Stimulated activated memory B cell treated with anti-CD40 and anti-IgM and Interleukin-4, amounts not matched to agents 10 μg/mL and 1 μg/mL and 100 μg/mL, for 72 hours (primary cell): ENCODE measurements at regions not wholly inside any gene's neighbourhood (a gene's known extent, or its start where the extent isn't known, plus 50 kb on each side); places are given as distances from the start of the nearest gene placed in this dataset.

ENCODE experiments used
- ATAC-seq: fragments of 150-1000 bp; cut with Tn5 transposase; 2 replicates; pipeline ENCODE4 v1.10.0; 2021
- H3K27ac Mint-ChIP-seq: one replicate; pipeline ENCODE4 v1.8.0; 2022; ENCODE audit warnings: mild to moderate bottlenecking, mixed read lengths
- H3K27me3 Mint-ChIP-seq: one replicate; pipeline ENCODE4 v1.8.0; 2022; ENCODE audit warnings: mixed read lengths
- H3K36me3 Mint-ChIP-seq: one replicate; pipeline ENCODE4 v1.8.0; 2022; ENCODE audit warnings: mixed read lengths
- H3K4me1 Mint-ChIP-seq: one replicate; pipeline ENCODE4 v1.8.0; 2022; ENCODE audit warnings: mixed read lengths
- H3K4me3 Mint-ChIP-seq: one replicate; pipeline ENCODE4 v1.8.0; 2022; ENCODE audit warnings: mild to moderate bottlenecking, moderate library complexity, mixed read lengths
- H3K9me3 Mint-ChIP-seq: one replicate; pipeline ENCODE4 v1.8.0; 2022; ENCODE audit warnings: mixed read lengths

DNA sequence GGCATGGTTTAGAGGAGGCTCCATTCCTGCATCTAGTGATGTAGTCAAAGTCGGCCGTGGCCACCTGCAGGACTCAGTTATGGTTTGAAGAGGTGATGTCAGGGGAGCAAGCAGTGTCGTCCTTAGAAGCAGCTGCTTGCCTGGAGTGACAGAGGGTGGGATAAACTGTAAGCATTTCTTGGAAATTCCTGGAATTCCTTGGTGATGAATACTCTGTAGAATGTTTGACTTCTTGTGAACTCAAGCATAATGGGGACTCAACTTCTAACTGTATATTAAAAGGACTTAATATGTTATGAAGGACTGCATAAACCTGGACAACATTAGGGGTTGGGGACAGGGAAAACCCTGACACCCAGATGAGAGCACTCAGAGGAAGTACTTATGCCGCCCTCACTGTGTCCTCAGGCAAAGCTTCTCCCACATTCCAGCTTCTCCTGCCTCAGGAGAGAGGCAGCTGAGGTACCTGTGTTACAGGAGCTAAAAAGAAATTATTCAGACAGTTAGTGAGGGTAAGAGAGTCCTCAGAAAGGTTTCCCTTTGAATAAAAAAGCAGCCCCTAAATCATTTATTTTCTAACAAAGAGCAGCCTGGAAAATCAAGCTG, 459.9 kb upstream of the CELF4 start:
- no peak overlapping the region for H3K27ac Mint-ChIP-seq
- H3K9me3 Mint-ChIP-seq, result peaks cover 3% of the 10 kb centered on the region
- no peak for ATAC-seq
- H3K36me3 Mint-ChIP-seq, result no peaks in the 10 kb centered on the region
- H3K4me1 Mint-ChIP-seq, result no peaks in the 10 kb centered on the region
- H3K4me3 Mint-ChIP-seq, result no peak overlapping the region
- H3K27me3 Mint-ChIP-seq, result no peaks in the 10 kb centered on the region

DNA sequence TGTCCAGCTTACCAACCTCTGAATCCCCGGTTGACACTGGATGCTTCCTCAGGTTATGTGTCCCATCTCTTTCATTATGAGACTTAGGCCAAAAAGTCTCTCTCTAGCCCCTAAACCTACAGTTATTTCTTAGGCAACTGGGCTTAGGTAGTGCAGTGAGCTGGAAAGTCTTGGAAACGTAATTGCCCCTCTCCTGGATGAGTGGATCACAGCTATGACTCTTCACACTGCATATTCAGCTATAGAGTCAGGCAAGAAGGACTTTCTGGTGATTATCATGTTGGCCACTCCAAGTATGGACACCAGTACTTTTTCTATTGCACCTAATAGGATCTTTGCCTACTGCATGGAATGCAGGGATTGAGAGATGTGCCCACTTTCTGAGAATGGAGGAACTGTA, 458.3 kb upstream of the CELF4 start:
- Mint-ChIP-seq H3K36me3 (no peaks in the 10 kb centered on the region), H3K4me1 (no peaks in the 10 kb centered on the region), H3K27me3 (no peaks in the 10 kb centered on the region), H3K4me3 (no peak overlapping the region), H3K9me3 (no peaks in the 10 kb centered on the region), H3K27ac (no peak overlapping the region)
- no peak for ATAC-seq

DNA sequence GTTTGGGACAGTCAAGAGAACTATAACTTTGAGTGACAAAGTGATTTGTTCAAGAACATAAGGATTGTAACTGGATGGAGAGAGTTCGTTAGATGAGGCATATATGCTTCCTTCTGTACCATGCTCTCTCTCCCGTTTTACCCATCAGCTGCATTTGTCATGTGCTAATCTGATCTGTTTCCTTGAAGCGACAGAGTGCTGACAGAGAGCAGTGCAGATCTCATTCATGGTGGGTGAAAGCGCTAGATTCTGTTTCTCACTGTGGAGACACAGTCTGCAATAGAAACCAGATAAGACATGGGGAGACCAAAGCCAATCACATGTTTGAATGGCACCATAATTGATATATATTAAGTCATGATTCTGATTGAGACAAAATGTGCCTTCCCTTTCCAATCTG, 456.6 kb upstream of the CELF4 start:
- no peaks in the 10 kb centered on the region for H3K4me1 Mint-ChIP-seq
- ATAC-seq, result no peak
- no peak overlapping the region for H3K27ac Mint-ChIP-seq
- H3K9me3 Mint-ChIP-seq, result no peaks in the 10 kb centered on the region
- no peaks in the 10 kb centered on the region for H3K27me3 Mint-ChIP-seq
- no peaks in the 10 kb centered on the region for H3K36me3 Mint-ChIP-seq
- H3K4me3 Mint-ChIP-seq, result no peak overlapping the region

DNA sequence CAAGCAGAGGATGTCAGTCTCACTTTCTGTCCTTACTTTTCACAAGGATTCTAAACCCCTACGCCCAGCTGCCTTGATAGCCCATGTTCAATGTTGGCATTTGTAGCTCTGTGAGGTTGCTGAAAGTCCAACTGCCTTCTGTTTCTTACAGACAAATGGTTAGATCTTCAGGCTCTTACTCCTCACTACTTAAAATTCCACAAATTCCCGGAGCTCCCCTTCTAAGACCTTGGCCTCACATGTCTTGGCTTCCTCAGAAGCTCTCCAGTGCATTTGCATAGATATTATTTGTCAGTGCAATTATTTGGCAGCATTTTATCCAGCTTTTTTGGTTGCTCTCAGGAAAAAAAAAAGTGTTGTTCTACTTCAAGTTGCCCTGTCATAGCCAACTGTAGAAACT, 453.7 kb upstream of the CELF4 start:
- no peaks in the 10 kb centered on the region for H3K36me3 Mint-ChIP-seq
- H3K4me3 Mint-ChIP-seq, result no peak overlapping the region
- peaks cover 3% of the 10 kb centered on the region for H3K9me3 Mint-ChIP-seq
- no peak for ATAC-seq
- no peaks in the 10 kb centered on the region for H3K27me3 Mint-ChIP-seq
- H3K27ac Mint-ChIP-seq, result no peak overlapping the region
- no peaks in the 10 kb centered on the region for H3K4me1 Mint-ChIP-seq

DNA sequence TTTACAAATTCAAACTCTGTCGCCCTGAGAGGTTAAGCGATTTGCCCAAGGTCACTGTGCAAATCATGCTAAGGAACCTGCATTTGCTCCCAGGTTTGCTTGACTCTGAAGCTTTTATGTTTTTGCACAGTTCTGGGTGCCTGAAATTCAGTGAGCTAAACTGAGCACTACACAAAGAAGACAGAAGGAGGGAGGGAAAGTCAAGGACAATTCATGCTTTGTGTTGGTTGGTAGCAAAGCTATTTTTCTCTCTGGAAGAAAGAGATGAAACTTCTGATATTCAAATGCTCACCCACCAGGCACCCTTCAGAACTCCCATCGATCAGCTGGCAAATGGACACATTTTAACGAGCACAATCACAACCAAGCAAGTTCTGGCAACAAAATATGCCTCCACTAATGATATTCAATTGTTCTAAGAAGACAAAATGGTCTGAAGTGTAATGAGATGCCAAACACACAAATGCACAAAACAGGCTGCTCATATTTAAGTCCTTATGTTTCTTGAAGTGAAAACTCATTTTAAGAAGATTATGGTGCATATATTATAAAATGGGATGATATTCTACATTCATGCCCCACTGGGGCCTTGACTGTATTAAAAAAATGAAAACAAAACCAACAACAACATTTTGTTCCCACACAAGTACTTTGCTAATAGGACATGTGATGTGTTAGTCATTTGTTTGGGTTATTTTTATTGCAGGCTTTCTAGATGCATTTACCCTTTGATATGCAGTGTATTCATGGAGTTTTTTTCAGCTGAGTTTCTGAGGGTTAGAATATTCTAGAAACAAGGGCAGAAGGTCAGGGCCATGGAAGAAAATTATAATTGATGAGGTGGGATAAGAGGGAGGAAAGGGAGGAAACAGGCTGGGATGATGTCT, 445.6 kb upstream of the CELF4 start:
- H3K4me1 Mint-ChIP-seq, result no peaks in the 10 kb centered on the region
- ATAC-seq, result no peak
- no peaks in the 10 kb centered on the region for H3K36me3 Mint-ChIP-seq
- no peak overlapping the region for H3K27ac Mint-ChIP-seq
- no peaks in the 10 kb centered on the region for H3K27me3 Mint-ChIP-seq
- peaks cover 3% of the 10 kb centered on the region for H3K9me3 Mint-ChIP-seq
- no peak overlapping the region for H3K4me3 Mint-ChIP-seq

DNA sequence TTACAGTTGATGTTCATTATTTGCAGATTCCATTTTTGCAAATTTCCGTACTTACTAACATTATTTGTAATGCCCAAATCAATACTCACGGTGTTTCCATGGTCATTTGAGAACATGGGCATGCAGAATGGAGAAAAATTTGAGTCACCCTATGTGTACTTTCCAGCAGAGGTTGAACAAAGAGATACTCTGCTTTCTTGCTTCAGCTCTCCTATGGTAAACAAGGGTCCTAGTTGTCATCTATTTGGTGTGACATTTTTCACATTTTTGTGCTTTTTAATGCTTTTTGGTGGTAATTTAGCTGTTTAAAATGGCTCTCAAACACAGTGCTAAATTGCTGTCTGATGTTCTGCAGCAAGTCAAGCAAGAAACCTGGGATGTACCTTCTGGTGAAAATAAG, 444.4 kb upstream of the CELF4 start:
- Mint-ChIP-seq H3K4me1 (no peaks in the 10 kb centered on the region), H3K36me3 (no peaks in the 10 kb centered on the region), H3K9me3 (no peaks in the 10 kb centered on the region), H3K4me3 (no peak overlapping the region), H3K27ac (no peak overlapping the region), H3K27me3 (no peaks in the 10 kb centered on the region)
- ATAC-seq, result no peak

DNA sequence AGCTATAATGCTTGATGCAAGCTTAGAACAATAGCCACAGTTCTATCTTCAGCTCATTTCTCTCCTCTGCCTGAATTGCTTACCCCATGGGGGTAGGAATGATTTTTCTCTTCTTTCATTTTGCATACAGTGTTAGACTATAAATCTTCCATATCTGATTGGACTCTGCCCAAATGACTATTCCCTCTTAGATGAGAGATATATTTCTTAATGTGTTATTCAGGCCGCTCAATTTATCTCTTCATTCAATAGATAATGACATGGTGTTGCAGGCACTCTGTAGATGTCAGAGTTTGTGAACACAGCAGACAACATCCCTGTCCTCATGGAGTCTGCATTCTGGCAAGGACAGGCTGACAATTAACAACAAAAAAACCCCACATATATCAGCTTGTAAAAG, 443.7 kb upstream of the CELF4 start:
- ATAC-seq, result no peak
- H3K4me3 Mint-ChIP-seq, result no peak overlapping the region
- H3K4me1 Mint-ChIP-seq, result no peaks in the 10 kb centered on the region
- no peaks in the 10 kb centered on the region for H3K9me3 Mint-ChIP-seq
- H3K27ac Mint-ChIP-seq, result no peak overlapping the region
- no peaks in the 10 kb centered on the region for H3K27me3 Mint-ChIP-seq
- H3K36me3 Mint-ChIP-seq, result no peaks in the 10 kb centered on the region

DNA sequence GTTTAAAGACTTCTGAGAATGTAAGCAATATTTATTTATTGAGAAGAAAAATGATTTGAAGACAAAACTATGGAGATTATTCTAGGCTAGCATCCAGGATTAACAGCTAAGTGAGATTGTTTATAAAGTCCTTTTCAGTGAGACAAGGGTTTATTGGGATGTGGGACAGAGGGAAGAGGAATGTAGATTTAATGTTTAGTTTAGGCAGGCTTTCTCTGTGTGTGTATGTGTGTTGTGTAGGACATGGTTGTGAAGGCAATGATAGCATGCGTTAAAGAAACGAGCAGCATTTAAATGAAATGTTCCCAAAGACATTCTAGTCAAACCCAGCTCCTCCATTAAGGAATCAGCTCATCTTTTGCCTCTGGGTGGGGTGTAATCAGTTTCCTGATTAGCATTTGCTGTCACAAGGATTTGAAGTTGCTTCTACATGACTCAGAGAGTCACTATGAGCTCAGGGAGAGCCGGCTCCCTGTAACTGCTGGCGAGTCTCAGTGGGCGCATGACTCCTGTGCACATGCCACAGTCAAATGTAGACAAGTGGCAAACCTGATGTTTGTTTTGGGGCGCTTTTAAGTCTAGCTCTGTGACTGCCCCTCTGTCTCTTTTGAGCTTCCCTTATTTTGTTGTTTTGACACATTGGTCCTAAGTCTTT, 442.2 kb upstream of the CELF4 start:
- no peaks in the 10 kb centered on the region for H3K27me3 Mint-ChIP-seq
- no peak for ATAC-seq

DNA sequence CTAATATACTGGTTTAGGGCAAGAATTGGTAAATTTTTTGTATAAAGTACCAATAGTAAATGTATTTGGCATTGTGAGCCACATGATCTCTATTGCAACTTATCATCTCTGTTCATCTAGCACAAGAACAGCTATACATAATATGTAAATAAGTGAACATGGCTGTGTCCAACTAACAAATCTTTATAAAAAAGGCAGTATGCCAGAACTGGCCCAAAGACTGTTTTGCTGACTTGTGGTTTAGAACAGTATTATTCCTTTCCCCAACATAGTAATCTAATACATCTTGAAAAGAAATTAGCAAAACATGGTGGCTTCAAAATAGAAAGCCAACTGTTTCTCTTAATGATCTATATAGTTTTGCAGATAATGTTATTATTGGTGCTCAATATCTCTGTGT, 441.4 kb upstream of the CELF4 start:
- no peak overlapping the region for H3K4me3 Mint-ChIP-seq
- ATAC-seq, result no peak
- H3K27me3 Mint-ChIP-seq, result no peaks in the 10 kb centered on the region
- no peaks in the 10 kb centered on the region for H3K4me1 Mint-ChIP-seq
- no peak overlapping the region for H3K27ac Mint-ChIP-seq
- H3K9me3 Mint-ChIP-seq, result peaks cover 7% of the 10 kb centered on the region
- no peaks in the 10 kb centered on the region for H3K36me3 Mint-ChIP-seq

More for the DNA sequence above, 442.2 kb upstream of the CELF4 start:
- no peaks in the 10 kb centered on the region for H3K4me1 Mint-ChIP-seq
- peaks cover 4% of the 10 kb centered on the region for H3K9me3 Mint-ChIP-seq
- H3K27ac Mint-ChIP-seq, result no peak overlapping the region
- no peaks in the 10 kb centered on the region for H3K36me3 Mint-ChIP-seq
- H3K4me3 Mint-ChIP-seq, result no peak overlapping the region

DNA sequence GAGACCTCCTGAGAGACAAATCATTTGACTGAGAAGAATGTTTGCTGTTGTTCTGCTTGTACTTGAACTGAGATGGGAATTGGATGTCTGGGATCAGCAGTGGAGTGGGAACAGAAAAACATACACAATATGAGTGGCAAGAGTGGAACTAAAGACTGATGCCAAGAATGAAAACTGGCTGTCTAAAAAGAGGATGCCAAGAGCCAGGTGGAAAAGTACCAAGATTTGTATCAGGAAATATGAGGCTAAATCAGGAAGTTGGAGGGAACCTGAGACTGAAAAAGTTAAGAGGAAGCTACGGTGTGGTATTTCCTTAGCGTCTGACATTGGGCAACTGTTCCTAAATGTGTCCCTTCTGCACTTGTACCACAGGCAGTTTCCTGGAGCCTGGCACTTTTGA, 440.9 kb upstream of the CELF4 start:
- no peaks in the 10 kb centered on the region for H3K4me1 Mint-ChIP-seq
- no peak overlapping the region for H3K27ac Mint-ChIP-seq
- H3K9me3 Mint-ChIP-seq, result peaks cover 7% of the 10 kb centered on the region
- no peaks in the 10 kb centered on the region for H3K27me3 Mint-ChIP-seq
- ATAC-seq, result no peak
- no peak overlapping the region for H3K4me3 Mint-ChIP-seq
- H3K36me3 Mint-ChIP-seq, result no peaks in the 10 kb centered on the region

DNA sequence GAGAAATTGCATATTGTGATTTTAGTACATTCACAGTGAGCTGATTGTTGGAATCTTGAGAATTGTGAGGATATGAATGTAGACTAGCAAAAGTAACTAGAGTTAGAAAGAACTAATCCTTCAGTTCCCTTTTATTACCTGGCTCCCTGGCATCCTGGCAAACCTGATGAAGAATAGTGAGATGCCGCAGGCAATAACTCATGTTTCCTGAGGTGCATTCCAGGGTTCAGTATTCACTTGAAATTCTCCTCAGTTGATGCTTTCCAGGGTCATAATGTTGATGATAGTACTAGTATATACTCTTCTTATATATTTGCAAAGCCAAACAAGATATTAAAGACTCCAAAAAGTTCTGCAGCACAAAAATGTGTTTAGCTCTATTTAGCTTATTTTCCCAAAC, 432.1 kb upstream of the CELF4 start:
- Mint-ChIP-seq H3K27me3 (no peaks in the 10 kb centered on the region), H3K27ac (no peak overlapping the region), H3K4me3 (no peak overlapping the region), H3K9me3 (peaks cover 4% of the 10 kb centered on the region), H3K36me3 (no peaks in the 10 kb centered on the region), H3K4me1 (no peaks in the 10 kb centered on the region)
- no peak for ATAC-seq

DNA sequence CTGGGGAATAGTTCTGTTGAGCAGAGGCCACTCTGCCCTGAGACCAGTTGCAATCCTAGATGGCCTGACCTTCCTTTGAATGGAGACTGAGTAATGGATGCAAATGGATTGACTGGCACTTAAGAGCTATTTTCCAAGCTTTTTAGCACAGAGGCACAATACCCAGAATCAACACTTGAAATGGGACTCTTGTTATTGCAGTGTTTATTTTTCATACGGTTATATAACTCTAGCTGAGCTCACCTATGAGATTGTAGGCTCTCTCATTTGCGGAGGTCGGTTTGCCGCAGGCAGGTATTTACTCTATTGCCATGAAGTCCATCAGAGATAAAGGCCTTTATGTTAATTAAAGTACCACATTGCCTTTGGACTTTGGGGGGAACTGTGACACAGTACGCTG, 422.3 kb upstream of the CELF4 start:
- Mint-ChIP-seq H3K36me3 (no peaks in the 10 kb centered on the region), H3K9me3 (no peaks in the 10 kb centered on the region), H3K4me1 (no peaks in the 10 kb centered on the region), H3K27ac (no peak overlapping the region), H3K4me3 (no peak overlapping the region), H3K27me3 (no peaks in the 10 kb centered on the region)
- no peak for ATAC-seq

DNA sequence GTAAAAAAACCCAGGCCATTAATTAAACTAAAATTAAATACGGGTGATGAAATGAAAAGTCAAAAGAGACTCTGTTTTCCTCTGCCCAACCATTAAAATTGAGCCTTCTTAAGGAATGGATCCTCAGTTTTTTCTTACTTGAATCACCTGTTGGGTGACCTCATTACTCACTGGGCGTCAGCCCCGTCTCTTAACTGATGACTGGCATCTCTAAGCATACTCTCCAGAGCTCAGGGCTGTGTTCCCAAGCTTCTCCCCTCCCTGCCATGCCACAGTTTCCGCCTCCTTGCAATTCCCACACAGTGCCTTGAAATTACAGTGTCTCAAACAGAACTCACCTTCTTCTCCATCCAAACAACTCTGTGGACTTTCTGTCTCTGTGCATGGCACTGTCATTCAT, 421.1 kb upstream of the CELF4 start:
- Mint-ChIP-seq H3K36me3 (no peaks in the 10 kb centered on the region), H3K4me1 (no peaks in the 10 kb centered on the region), H3K27me3 (no peaks in the 10 kb centered on the region), H3K9me3 (peaks cover 4% of the 10 kb centered on the region), H3K4me3 (no peak overlapping the region), H3K27ac (no peak overlapping the region)
- ATAC-seq, result no peak

DNA sequence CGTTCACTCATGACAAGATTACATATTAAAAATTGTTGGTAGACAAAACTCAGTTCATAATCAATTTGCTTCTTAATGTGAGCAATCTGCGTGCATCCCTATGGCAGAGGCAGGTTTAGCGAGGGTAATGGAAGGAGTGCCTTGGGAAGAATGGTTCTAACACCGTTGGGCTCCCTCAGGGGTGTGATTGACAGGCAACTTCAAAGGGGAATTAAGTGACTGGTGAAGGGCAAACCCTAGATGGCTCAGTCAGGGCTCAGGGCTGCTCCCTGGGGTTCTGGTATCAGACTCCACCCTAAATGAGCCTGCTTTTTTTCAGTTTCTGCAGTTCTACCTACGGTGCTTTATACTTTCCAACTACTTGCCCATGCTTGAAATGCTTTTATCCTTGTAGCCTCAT, 419.5 kb upstream of the CELF4 start:
- ATAC-seq, result no peak
- Mint-ChIP-seq H3K4me1 (no peaks in the 10 kb centered on the region), H3K4me3 (no peak overlapping the region), H3K27me3 (no peaks in the 10 kb centered on the region), H3K9me3 (peaks cover 4% of the 10 kb centered on the region), H3K36me3 (no peaks in the 10 kb centered on the region), H3K27ac (no peak overlapping the region)

DNA sequence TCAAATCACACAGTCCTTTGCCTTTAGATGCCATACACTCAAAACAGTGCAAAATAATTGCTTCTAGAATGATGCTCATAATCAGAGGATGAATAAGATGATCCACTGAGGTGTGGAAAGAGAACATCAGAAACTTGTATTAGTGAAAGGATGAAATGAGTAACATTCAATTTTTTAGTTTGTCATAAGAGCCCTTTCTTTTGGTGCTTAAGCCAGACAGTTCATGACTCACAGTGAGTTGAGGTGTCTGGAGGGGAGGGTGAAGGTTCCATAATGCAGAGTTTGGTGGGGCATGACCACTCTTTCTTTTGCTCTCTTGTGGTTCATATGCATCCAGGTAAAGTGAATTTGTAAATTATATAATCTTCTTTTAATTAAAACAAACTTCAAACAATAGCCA, 415.0 kb upstream of the CELF4 start:
- ATAC-seq, result no peak
- Mint-ChIP-seq H3K9me3 (peaks cover 9% of the 10 kb centered on the region), H3K27ac (no peak overlapping the region), H3K27me3 (no peaks in the 10 kb centered on the region), H3K36me3 (no peaks in the 10 kb centered on the region), H3K4me3 (no peak overlapping the region), H3K4me1 (no peaks in the 10 kb centered on the region)

DNA sequence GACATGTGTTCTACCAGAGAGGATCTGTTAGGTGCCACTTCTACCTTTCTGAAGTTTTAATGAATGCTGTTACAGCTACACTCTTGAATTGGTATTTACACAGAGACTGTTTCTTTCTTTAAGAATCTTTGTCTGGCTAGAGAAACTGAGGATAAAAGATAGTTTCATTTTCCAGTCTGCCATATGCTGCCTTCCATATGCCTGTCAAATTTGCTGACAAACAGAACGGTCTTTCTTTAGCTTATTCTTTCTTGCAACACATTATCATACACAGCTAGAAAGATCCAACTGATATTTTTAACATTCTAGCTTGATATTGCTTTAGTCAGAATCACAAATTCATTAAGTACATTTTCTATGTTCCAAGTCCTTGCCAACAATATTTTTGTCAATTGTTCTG, 409.8 kb upstream of the CELF4 start:
- Mint-ChIP-seq H3K4me1 (no peaks in the 10 kb centered on the region), H3K27ac (no peak overlapping the region), H3K4me3 (no peak overlapping the region), H3K27me3 (no peaks in the 10 kb centered on the region), H3K9me3 (peaks cover 9% of the 10 kb centered on the region), H3K36me3 (no peaks in the 10 kb centered on the region)
- ATAC-seq, result no peak
